SK-N-MC (cell line): ENCODE measurements at regions not wholly inside any gene's neighbourhood (a gene's known extent, or its start where the extent isn't known, plus 50 kb on each side); places are given as distances from the start of the nearest gene placed in this dataset.

Source experiments
- EZH2 ChIP-seq: fragments of 200-600 bp; sonication (generic); IDR thresholded peaks from one replicate; pipeline ENCODE4 v1.6.1; 2017; ENCODE audit warnings: antibody characterized with exemption
- FOXP2 ChIP-seq: optimal IDR thresholded peaks from 2 replicates; pipeline ENCODE3; 2011; ENCODE audit warnings: mild to moderate bottlenecking, moderate library complexity; ENCODE audit not compliant: insufficient read depth; ENCODE audit errors: extremely low read length, control extremely low read depth
- POLR2AphosphoS5 ChIP-seq: IDR thresholded peaks from 2 replicates; pipeline ENCODE4 v1.6.1; 2012; ENCODE audit warnings: mild to moderate bottlenecking, low read depth, low read length, borderline replicate concordance

DNA sequence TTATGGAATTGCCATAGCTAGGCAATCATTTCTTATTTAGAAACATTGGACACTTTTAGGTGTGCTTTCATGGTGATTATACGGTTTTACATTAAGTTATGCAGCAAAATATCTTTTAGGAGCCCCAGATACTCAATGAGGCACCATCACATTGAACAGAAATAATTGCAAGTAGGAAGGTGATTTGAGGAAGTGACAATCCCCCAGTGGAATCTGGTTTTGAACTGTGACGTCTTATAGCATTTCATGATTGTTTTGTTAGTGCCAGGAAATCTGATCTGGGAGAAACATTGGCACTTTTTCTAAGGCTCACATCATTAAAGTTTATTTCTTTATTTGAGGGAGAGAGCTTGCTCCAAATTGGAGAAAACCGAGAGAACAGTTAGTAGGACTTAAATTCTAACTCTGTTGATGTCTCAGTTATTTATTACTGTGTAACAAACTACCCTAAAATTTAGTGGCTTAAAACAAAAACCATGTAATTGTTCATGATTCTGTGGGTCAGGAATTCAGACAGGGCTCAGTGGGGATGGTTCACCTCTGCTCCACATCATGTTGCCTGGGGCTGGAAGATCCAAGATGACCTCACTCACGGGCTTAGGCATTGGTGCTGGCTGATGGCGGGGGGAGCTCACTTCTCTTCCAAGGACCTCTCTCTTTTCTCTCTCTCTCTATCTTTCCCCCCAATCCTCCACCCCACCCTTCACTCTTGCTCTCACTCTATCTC lies 78.2 kb upstream of the STEAP1B start:
- TF ChIP-seq POLR2AphosphoS5 (no peak), EZH2 (no peak), FOXP2 (no peak)
